HL-60 (cell line): ENCODE measurements at regions not wholly inside any gene's neighbourhood (a gene's known extent, or its start where the extent isn't known, plus 50 kb on each side); places are given as distances from the start of the nearest gene placed in this dataset.

Experiments
- DNase-seq, 2 experiments: peaks; one replicate each; pipeline ENCODE4 v3.0.0-alpha.2; 2010 to 2020; ENCODE audit warnings: low read depth in 1 of 2, low spot score in 1 of 2
- H3K27ac ChIP-seq: fragments of 250-450 bp; sonication (Bioruptor Pico); replicated peaks from 2 replicates; pipeline ENCODE4 v1.5.1; 2020; ENCODE audit warnings: mild to moderate bottlenecking, moderate library complexity
- H3K27me3 ChIP-seq: fragments of 250-450 bp; sonication (Bioruptor Pico); 2 replicates; pipeline ENCODE4 v1.5.1; 2021; ENCODE audit warnings: mild to moderate bottlenecking, moderate library complexity; ENCODE audit not compliant: insufficient read depth, poor library complexity, severe bottlenecking
- H3K4me3 ChIP-seq: replicated peaks from 2 replicates; pipeline ENCODE4 v1.5.1; 2011; ENCODE audit warnings: mild to moderate bottlenecking, control low read depth, low read length; ENCODE audit not compliant: insufficient read depth
- CTCF ChIP-seq: IDR thresholded peaks from one replicate; pipeline ENCODE4 v1.5.1; 2011; ENCODE audit warnings: low read length, control low read depth, inconsistent platforms; ENCODE audit not compliant: insufficient read depth
- GABPA ChIP-seq: IDR thresholded peaks from 2 replicates; pipeline ENCODE4 v1.6.1; 2012; ENCODE audit warnings: low read depth
- POLR2AphosphoS5 ChIP-seq: IDR thresholded peaks from 2 replicates; pipeline ENCODE4 v1.6.1; 2012; ENCODE audit warnings: low read depth
- SPI1 ChIP-seq: IDR thresholded peaks from 2 replicates; pipeline ENCODE4 v1.6.1; 2012; ENCODE audit warnings: low read depth, mild to moderate bottlenecking, borderline replicate concordance
- TF ChIP-seq, protein P1 (sequence below): IDR thresholded peaks from 2 replicates; pipeline ENCODE4 v1.6.1; 2012; ENCODE audit warnings: low read depth; ENCODE audit not compliant: insufficient replicate concordance

- no peak overlapping the region for H3K27ac ChIP-seq
- no peak overlapping the region for H3K4me3 ChIP-seq
- no peak for DNase-seq
- TF ChIP-seq POLR2AphosphoS5 (no peak), GABPA (no peak), SPI1 (no peak), CTCF (no peak)
- TF ChIP-seq, protein P1, sequence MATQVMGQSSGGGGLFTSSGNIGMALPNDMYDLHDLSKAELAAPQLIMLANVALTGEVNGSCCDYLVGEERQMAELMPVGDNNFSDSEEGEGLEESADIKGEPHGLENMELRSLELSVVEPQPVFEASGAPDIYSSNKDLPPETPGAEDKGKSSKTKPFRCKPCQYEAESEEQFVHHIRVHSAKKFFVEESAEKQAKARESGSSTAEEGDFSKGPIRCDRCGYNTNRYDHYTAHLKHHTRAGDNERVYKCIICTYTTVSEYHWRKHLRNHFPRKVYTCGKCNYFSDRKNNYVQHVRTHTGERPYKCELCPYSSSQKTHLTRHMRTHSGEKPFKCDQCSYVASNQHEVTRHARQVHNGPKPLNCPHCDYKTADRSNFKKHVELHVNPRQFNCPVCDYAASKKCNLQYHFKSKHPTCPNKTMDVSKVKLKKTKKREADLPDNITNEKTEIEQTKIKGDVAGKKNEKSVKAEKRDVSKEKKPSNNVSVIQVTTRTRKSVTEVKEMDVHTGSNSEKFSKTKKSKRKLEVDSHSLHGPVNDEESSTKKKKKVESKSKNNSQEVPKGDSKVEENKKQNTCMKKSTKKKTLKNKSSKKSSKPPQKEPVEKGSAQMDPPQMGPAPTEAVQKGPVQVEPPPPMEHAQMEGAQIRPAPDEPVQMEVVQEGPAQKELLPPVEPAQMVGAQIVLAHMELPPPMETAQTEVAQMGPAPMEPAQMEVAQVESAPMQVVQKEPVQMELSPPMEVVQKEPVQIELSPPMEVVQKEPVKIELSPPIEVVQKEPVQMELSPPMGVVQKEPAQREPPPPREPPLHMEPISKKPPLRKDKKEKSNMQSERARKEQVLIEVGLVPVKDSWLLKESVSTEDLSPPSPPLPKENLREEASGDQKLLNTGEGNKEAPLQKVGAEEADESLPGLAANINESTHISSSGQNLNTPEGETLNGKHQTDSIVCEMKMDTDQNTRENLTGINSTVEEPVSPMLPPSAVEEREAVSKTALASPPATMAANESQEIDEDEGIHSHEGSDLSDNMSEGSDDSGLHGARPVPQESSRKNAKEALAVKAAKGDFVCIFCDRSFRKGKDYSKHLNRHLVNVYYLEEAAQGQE: no peak
- H3K27me3 ChIP-seq: no peaks in the 10 kb centered on the region
These were observed 381.8 kb upstream of the KIF2A start for GRCh38 chr5:61924251-61924650.

DNA sequence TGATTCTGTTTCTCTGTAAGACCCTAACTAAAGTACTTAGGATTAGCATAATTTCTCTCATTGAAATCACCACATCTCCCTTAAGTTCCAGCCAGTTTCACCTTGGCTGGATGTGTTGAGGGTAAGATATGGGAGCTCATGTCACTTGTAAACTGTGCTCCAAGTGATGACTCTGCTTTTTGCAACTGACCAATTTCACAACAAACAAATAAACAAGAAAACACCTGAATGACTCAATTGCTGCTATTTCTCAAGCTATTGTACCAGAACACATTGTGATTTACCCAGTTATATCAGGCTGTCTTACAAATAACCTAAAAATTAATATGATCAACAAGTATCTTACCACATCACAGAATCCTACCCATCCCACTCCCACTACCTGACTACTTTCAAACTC, 379.1 kb upstream of the KIF2A start:
- H3K27me3 ChIP-seq: no peaks in the 10 kb centered on the region
- DNase-seq: no peak
- H3K27ac ChIP-seq: no peak overlapping the region
- H3K4me3 ChIP-seq: no peak overlapping the region
- no peak for TF ChIP-seq CTCF
- TF ChIP-seq, protein P1: no peak

- no peaks in the 10 kb centered on the region for H3K27me3 ChIP-seq
- no peak overlapping the region for H3K4me3 ChIP-seq
- TF ChIP-seq POLR2AphosphoS5 (no peak), GABPA (no peak), SPI1 (no peak), CTCF (no peak)
- TF ChIP-seq, protein P1: no peak
- no peak for DNase-seq
- no peak overlapping the region for H3K27ac ChIP-seq
These were observed 374.8 kb upstream of the KIF2A start for GRCh38 chr5:61931236-61931635.
